Heart right ventricle (tissue), 16 donors: ENCODE measurements at regions not wholly inside any gene's neighbourhood (a gene's known extent, or its start where the extent isn't known, plus 50 kb on each side); places are given as distances from the start of the nearest gene placed in this dataset.

ENCODE experiments used
- ATAC-seq, 8 donors: fragments of 200-7000 bp; cut with Tn5 transposase; one replicate each; pipeline ENCODE4 v1.9.1; 2020; ENCODE audit warnings: mild to moderate bottlenecking in 8 of 8, moderate library complexity in 8 of 8, moderate number of reproducible peaks in 1 of 8
- DNase-seq, 2 donors: peaks; one replicate each; pipeline ENCODE4 v3.0.0-alpha.2; 2020
- H3K27ac ChIP-seq, 10 donors: fragments of 200-600 bp; sonication (generic) in 2 of 10; one replicate each; pipeline versions ENCODE4 v1.5.0 to v1.8.0; 2020 to 2022; ENCODE audit warnings: mild to moderate bottlenecking in 3 of 10
- H3K27me3 ChIP-seq, 7 donors: fragments of 200-600 bp; one replicate each; pipeline ENCODE4 v1.8.0; 2021 to 2022; ENCODE audit warnings: mild to moderate bottlenecking in 2 of 7
- H3K36me3 ChIP-seq, 9 donors: fragments of 200-600 bp; sonication (generic) in 1 of 9; one replicate each; pipeline versions ENCODE4 v1.5.0 to v1.8.0; 2020 to 2022; ENCODE audit warnings: mild to moderate bottlenecking in 2 of 9
- H3K4me1 ChIP-seq, 9 donors: fragments of 200-600 bp; sonication (generic) in 1 of 9; one replicate each; pipeline versions ENCODE4 v1.5.0 to v1.8.0; 2020 to 2022; ENCODE audit warnings: mild to moderate bottlenecking in 4 of 9
- H3K4me3 ChIP-seq, 10 donors: fragments of 200-600 bp; sonication (generic) in 2 of 10; one replicate each; pipeline versions ENCODE4 v1.5.0 to v1.8.0; 2020 to 2022; ENCODE audit warnings: mild to moderate bottlenecking in 7 of 10, moderate library complexity in 2 of 10
- H3K9me3 ChIP-seq, 11 donors: fragments of 200-600 bp in 10 of 11; sonication (generic) in 2 of 11; one replicate each; pipeline versions ENCODE4 v1.5.0 to v1.8.0; 2013 to 2022; ENCODE audit warnings: mild to moderate bottlenecking in 2 of 11, control low read depth in 1 of 11, moderate library complexity in 1 of 11
- WGBS, 2 donors: extraction: QIAGEN DNeasy Blood & Tissue Kit; methylation state at CpG; one replicate each; pipeline ENCODE4 v1.1.7; 2013; ENCODE audit warnings: inconsistent platforms in 1 of 2; 5-methylcytosine and 5-hydroxymethylcytosine counted together
- intact Hi-C, 10 donors: fragments of 100-400 bp; cut with DNase I; formaldehyde crosslinking; loops; one replicate each; pipeline versions ENCODE4 v1.11.1 to v1.14.2; 2022
- TF ChIP-seq, protein P1 (sequence below), 9 donors: fragments of 200-600 bp; sonication (generic) in 2 of 9; IDR thresholded peaks; one replicate each; pipeline versions ENCODE4 v1.5.0 to v1.8.0; 2021 to 2022; ENCODE audit warnings: antibody characterized with exemption in 9 of 9, mild to moderate bottlenecking in 5 of 9, moderate library complexity in 1 of 9
- donor health status: Arrhythmogenic right ventricular cardiomyopathy.
- donor health status: ischemic (EF 13 %, LVEDD 7.1; RV severe dilation, severe dysfunction).
- donor health status: healthy with polysubstance abuse.
- donor health status: DM: no; HTN: yes; CAD: no.
- donor health status: DM: no; HTN: no; CAD: no.
- donor health status: ischemic (EF 25% LVEDD 6.9; RV normal size, moderate dysfunction).
- donor health status: ischemic (EF 25% LVEDD 5.7; RV mildly dilated, moderate dysfunction).
- donor health status: healthy.
- donor health status: DM: yes; HTN: yes; CAD: no.
- donor health status: Ischemic cardiomyopathy.
- donor health status: ischemic (EF 35%, LVEDD 5.7; RV mildly dilated, moderate dysfunction).
- donor health status: nonischemic (EF 11% LVEDD 7.7; RV severe dilation, severe dysfunction).
- donor health status: DM: yes; HTN: yes; CAD: no.
- donor health status: PGD.
- donor health status: ischemic (EF 29% LVEDD 5.4; RV normal size, mild dysfunction).
- donor health status: nonischemic (EF 23%, LVEDD 6.1; RV moderate dilation, normal function).

DNA sequence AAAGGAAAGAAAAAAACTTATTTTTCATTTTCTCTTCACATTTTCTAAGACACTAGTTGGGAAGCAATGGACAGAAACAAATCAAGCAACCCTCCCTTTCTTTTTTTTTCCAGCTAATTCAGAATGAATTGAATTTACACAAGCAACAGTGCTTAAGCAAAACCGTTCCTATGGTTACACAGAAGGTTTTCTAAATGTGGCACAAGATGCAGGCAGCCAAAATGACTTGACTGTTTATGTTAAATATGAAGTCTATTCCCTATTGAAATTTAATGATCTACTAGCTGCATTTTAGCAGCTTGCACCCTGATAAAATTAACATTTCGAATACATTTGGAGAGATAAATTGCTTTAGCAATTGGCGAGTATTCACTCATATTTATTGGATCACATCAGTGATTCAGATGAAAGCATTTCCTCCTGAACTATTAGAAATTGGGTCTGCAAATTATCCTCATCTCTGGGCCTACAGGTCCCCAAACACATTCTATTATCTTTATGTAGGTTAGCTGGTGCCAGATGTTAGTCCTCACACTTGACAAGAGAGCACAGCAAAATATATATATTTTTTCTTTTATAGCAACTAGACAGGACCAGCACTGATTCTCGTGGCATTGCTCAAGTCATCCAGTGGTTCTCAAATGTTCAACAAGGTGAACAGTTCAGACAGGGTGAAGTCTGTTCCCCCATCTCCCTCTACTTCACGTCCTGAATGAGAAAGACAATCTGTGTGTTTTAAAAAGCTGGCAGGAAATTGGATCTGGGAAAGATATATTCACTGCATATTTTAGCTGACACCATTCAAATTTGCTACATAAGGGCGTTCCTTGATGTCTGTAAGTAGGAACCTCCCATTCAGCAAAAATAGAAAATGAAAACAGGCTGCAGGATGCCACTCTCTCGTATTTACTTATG lies 463.6 kb upstream of the KCNMB2 start:
- WGBS, 2 donors, result 63 to 66% methylated on average over 7 of the region's 7 CpGs
- DNase-seq (no peak), ATAC-seq (no peak)
- H3K9me3 ChIP-seq, result no peaks in the 10 kb centered on the region
- no peak overlapping the region for H3K27ac ChIP-seq
- TF ChIP-seq, protein P1, sequence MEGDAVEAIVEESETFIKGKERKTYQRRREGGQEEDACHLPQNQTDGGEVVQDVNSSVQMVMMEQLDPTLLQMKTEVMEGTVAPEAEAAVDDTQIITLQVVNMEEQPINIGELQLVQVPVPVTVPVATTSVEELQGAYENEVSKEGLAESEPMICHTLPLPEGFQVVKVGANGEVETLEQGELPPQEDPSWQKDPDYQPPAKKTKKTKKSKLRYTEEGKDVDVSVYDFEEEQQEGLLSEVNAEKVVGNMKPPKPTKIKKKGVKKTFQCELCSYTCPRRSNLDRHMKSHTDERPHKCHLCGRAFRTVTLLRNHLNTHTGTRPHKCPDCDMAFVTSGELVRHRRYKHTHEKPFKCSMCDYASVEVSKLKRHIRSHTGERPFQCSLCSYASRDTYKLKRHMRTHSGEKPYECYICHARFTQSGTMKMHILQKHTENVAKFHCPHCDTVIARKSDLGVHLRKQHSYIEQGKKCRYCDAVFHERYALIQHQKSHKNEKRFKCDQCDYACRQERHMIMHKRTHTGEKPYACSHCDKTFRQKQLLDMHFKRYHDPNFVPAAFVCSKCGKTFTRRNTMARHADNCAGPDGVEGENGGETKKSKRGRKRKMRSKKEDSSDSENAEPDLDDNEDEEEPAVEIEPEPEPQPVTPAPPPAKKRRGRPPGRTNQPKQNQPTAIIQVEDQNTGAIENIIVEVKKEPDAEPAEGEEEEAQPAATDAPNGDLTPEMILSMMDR (IDR thresholded peaks at IDR 0.05), result no peak
- H3K4me1 ChIP-seq, result peaks cover 0 to 20% (median 4%) of the 10 kb centered on the region in 9 donors
- intact Hi-C loops, result loop anchor here in 2 of 10 donors (10.0 kb wide), 2 partner anchors 248 to 708 kb away; no protein-coding TSS in a partner anchor
- no peaks in the 10 kb centered on the region for H3K27me3 ChIP-seq
- no peaks in the 10 kb centered on the region for H3K36me3 ChIP-seq
- no peak overlapping the region for H3K4me3 ChIP-seq

DNA sequence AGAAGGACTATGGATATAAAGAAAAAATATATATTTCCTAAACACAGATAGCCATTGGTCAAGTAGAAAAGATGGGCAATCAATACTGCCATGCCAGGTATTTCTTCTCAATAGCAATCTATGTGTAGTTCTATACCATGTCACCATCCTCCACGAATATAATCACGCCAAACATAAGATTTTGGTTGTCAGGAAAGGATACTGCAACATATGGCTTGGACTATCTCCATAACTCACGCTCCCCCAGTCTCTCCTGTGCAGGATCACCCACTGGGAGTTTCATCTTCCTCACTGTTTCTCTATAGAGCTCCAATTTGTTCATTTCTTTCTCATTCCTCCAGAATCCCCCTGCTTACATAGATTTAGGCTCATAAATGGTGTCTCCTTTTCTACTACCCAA lies 462.9 kb upstream of the KCNMB2 start:
- peaks cover 0 to 22% (median 6%) of the 10 kb centered on the region in 9 donors for H3K4me1 ChIP-seq
- intact Hi-C loops, result loop anchor here in 2 of 10 donors (10.0 kb wide), 2 partner anchors 249 to 709 kb away; no protein-coding TSS in a partner anchor
- H3K9me3 ChIP-seq, result no peaks in the 10 kb centered on the region
- no peak overlapping the region for H3K27ac ChIP-seq
- ATAC-seq, result no peak
- DNase-seq, result no peak
- H3K27me3 ChIP-seq, result no peaks in the 10 kb centered on the region
- H3K36me3 ChIP-seq, result no peaks in the 10 kb centered on the region
- WGBS, 2 donors, result 86 to 91% methylated on average over 3 of the region's 3 CpGs
- H3K4me3 ChIP-seq, result no peak overlapping the region
- TF ChIP-seq, protein P1 (IDR thresholded peaks at IDR 0.05), result no peak

- H3K4me1 ChIP-seq, result peaks cover 0 to 40% (median 19%) of the 10 kb centered on the region in 9 donors
- DNase-seq, result no peak
- H3K4me3 ChIP-seq, result no peak overlapping the region
- no peaks in the 10 kb centered on the region for H3K27me3 ChIP-seq
- no peaks in the 10 kb centered on the region for H3K36me3 ChIP-seq
- intact Hi-C loops, result loop anchor here in 2 of 10 donors (10.0 kb wide), 2 partner anchors 251 to 711 kb away; no protein-coding TSS in a partner anchor
- no peak for ATAC-seq
- TF ChIP-seq, protein P1 (IDR thresholded peaks at IDR 0.05), result no peak
- H3K27ac ChIP-seq, result no peak overlapping the region
- H3K9me3 ChIP-seq, result no peaks in the 10 kb centered on the region
- WGBS, 2 donors, result 93 to 94% methylated on average over 5 of the region's 5 CpGs
Observed at GRCh38 chr3:178075344-178075743, 460.9 kb upstream of the KCNMB2 start.

GRCh38 chr3:178078953-178079352 lies 457.3 kb upstream of the KCNMB2 start:
- TF ChIP-seq, protein P1 (IDR thresholded peaks at IDR 0.05), result no peak
- Histone ChIP-seq H3K27ac (peak overlapping the region in 7 of 10 donors; percentile 30 to 63 (median 49)), H3K4me1 (peaks cover 2 to 41% (median 31%) of the 10 kb centered on the region in 9 donors), H3K27me3 (no peaks in the 10 kb centered on the region), H3K9me3 (no peaks in the 10 kb centered on the region), H3K4me3 (no peak overlapping the region), H3K36me3 (no peaks in the 10 kb centered on the region)
- DNase-seq (peak in 1 of 2 donors; percentile 82), ATAC-seq (peak; percentile 62 to 92 (median 80))
- WGBS, 2 donors, result 20 to 38% methylated on average over 1 of the region's 1 CpG
- intact Hi-C loops, result loop anchor here in 2 of 10 donors (10.0 kb wide), 2 partner anchors 254 to 714 kb away; no protein-coding TSS in a partner anchor
